Colonic mucosa (tissue), 4 donors: ENCODE measurements at regions not wholly inside any gene's neighbourhood (a gene's known extent, or its start where the extent isn't known, plus 50 kb on each side); places are given as distances from the start of the nearest gene placed in this dataset.

Experiments
- DNase-seq: peaks from one replicate; pipeline ENCODE4 v3.0.0-alpha.2; 2020
- H3K27ac ChIP-seq: fragments of 200-600 bp; one replicate; pipeline ENCODE4 v1.8.0; 2021
- H3K27me3 ChIP-seq: fragments of 200-600 bp; one replicate; pipeline ENCODE4 v1.8.0; 2021
- H3K36me3 ChIP-seq: fragments of 200-600 bp; one replicate; pipeline ENCODE4 v1.8.0; 2021
- H3K4me1 ChIP-seq: fragments of 200-600 bp; one replicate; pipeline ENCODE4 v1.8.0; 2021; ENCODE audit warnings: mild to moderate bottlenecking
- H3K4me3 ChIP-seq: fragments of 200-600 bp; one replicate; pipeline ENCODE4 v1.8.0; 2021
- H3K9ac ChIP-seq, 2 donors: one replicate each; pipeline ENCODE4 v1.7.0; 2013; ENCODE audit warnings: control low read depth in 2 of 2, low read depth in 2 of 2, low read length in 2 of 2
- H3K9me3 ChIP-seq: fragments of 200-600 bp; one replicate; pipeline ENCODE4 v1.8.0; 2021
- intact Hi-C: fragments of 100-400 bp; cut with DNase I; formaldehyde crosslinking; loops from one replicate; pipeline ENCODE4 v1.14.1; 2022
- TF ChIP-seq, protein P1 (sequence below): fragments of 200-600 bp; IDR thresholded peaks from one replicate; pipeline ENCODE4 v1.8.0; 2022; ENCODE audit warnings: antibody characterized with exemption, mild to moderate bottlenecking
- donor health status: healthy.
- donor health status: DM: no; HTN: no; CAD: no.
- donor health status: DM: no; HTN: no; CAD: no.

DNA sequence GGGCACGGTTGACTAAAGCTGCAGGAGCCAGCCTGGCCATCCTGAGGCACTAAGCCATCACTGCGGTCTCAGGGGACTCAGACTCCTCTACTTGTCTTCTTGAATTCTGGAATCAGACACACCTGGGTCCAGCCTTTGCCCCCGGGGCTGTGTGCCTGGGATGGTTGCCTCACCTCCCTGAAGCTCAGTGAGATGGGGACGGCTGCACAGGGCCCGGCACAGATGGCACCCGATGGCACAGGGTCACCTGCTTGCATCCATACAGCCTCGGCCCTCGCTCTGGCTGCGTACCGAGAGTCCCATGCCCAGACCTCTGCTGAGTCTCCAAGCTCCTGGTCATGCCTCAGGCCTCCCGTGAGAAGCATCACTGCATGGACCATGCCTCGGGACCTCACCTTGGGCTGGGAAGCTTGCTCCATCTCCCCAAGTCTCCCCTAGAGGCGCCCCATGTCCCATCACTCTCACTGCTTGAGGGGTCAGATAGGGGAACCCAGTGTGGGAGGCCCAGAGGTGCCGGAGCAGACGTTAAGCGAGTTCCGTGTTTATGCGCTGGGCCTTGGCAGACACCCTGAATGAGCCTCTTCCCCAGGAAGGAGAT lies 316.3 kb downstream of the SEC14L1 start:
- intact Hi-C loops = no loop called here
- H3K9ac ChIP-seq = peak overlapping the region; percentile 7 to 16
- TF ChIP-seq, protein P1, sequence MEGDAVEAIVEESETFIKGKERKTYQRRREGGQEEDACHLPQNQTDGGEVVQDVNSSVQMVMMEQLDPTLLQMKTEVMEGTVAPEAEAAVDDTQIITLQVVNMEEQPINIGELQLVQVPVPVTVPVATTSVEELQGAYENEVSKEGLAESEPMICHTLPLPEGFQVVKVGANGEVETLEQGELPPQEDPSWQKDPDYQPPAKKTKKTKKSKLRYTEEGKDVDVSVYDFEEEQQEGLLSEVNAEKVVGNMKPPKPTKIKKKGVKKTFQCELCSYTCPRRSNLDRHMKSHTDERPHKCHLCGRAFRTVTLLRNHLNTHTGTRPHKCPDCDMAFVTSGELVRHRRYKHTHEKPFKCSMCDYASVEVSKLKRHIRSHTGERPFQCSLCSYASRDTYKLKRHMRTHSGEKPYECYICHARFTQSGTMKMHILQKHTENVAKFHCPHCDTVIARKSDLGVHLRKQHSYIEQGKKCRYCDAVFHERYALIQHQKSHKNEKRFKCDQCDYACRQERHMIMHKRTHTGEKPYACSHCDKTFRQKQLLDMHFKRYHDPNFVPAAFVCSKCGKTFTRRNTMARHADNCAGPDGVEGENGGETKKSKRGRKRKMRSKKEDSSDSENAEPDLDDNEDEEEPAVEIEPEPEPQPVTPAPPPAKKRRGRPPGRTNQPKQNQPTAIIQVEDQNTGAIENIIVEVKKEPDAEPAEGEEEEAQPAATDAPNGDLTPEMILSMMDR = no peak
- no peak for DNase-seq
- peaks cover 31% of the 10 kb centered on the region for H3K4me1 ChIP-seq
- H3K27me3 ChIP-seq = no peaks in the 10 kb centered on the region
- H3K9me3 ChIP-seq = no peaks in the 10 kb centered on the region
- H3K27ac ChIP-seq = peak overlapping the region; percentile 10
- H3K4me3 ChIP-seq = no peak overlapping the region
- H3K36me3 ChIP-seq = no peaks in the 10 kb centered on the region

DNA sequence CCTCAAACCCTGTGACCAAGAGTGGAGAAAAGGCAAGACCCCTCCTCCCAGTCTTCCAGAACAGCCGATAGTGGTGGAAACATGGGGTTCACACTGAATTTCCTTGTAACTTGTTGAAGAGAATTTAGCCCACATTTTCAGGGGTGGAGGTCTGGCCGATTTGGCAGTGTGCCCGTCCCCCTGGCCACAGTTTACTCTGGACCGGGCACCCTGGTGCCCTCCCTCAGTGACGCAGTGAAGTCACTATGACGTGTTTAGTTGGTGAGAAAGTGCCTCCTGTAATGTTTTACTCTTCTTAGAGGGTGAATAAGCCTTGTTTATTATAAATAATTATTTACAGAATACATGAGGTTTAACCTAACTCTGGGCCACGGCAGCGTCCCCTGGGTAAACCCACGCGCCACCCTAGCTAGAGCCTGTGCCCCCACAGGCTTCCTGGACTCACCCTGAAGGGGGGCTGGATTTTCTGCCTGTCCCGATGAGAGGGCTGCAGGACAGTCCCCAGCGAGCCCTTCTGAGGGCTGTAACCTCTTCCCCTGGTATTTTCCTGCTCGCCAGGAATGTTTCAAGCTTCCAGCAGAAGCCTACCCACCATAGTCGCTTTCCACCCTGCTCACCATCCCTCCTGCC lies 316.9 kb downstream of the SEC14L1 start:
- Histone ChIP-seq H3K4me1 (peaks cover 28% of the 10 kb centered on the region), H3K27me3 (no peaks in the 10 kb centered on the region), H3K27ac (peak overlapping the region; percentile 61), H3K4me3 (no peak overlapping the region), H3K9ac (peak overlapping the region; percentile 7 to 16), H3K36me3 (no peaks in the 10 kb centered on the region), H3K9me3 (no peaks in the 10 kb centered on the region)
- TF ChIP-seq, protein P1 = no peak
- no peak for DNase-seq
- intact Hi-C loops = no loop called here

DNA sequence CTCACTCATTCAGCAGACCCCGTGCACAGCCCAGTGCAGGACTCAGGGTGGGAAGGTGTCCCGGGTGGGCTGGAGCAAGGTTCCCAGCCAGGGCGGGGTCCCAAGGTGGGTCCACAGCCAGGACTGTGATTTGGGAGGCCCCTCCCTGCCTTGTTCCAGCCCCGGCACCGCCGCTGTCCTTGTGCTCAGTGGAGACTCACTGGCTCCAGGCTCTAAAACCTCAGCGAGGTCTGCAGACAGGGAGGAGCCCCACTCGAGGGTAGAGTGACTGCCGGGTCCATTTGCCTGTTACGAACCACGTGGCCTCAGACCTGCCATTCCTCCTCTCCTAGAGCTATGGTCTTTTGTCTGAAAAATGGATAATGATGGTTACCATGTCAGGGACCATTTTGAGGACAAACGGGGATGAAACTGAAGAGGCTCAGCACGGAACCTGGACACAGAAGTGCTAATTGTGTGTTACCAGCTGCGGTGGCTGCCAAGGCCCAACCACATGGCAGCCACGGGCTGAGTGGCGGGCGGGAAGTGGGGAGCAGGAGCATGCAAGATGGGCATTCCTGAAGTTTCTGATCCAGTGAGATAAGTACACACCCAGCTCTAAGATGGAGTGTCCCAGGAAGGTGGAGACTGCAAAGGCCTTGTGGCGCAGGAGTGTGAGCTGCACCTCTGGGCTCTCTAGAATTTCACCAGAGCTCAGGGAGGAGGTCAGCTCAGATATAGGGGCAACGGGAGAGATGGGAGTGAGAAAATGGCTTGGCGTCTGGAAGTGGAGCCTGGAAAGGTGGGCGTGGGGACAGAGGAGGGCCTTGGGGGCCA lies 317.6 kb downstream of the SEC14L1 start:
- intact Hi-C loops = no loop called here
- Histone ChIP-seq H3K27ac (peak overlapping the region; percentile 61), H3K27me3 (no peaks in the 10 kb centered on the region), H3K4me3 (no peak overlapping the region), H3K4me1 (peaks cover 25% of the 10 kb centered on the region), H3K36me3 (no peaks in the 10 kb centered on the region), H3K9ac (no peak overlapping the region), H3K9me3 (no peaks in the 10 kb centered on the region)
- no peak for DNase-seq
- TF ChIP-seq, protein P1 = no peak

DNA sequence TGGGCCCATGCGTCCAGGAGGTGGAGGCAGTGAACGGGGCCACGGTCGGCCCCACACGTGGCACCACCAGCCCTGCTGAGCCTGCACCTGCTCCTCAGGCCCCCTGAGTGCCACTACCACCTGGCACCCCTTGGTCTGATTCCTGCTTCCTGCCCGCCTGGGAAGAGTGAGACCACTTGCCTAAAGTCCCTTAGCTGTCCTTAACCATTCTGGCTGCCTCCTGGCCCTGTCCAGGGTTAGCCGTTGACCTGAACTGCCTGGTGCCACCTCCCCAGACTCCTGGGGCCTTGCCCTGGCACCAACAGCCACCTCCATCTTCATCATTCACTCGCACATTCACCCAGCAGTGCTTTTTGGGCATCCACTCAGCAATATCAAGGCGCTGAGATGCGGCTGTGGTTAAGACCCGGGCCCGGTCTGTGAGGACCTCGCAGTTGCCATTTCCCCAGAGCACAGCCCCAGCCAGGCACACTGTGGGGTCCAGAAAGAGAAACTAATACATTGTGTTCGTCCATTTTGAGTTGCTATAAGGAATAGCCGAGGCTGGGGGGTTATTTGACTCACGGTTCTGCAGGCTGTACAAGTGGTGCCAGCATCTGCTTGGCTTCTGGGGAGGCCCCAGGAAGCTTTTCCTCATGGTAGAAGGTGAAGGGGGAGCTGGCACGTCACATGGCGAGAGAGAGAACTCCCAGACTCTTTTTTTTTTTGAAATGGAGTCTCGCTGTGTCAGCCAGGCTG lies 318.4 kb downstream of the SEC14L1 start:
- Histone ChIP-seq H3K4me1 (peaks cover 25% of the 10 kb centered on the region), H3K36me3 (no peaks in the 10 kb centered on the region), H3K27ac (peak overlapping the region; percentile 61), H3K27me3 (no peaks in the 10 kb centered on the region), H3K9ac (peak overlapping the region in 1 of 2 donors; percentile 18), H3K4me3 (no peak overlapping the region), H3K9me3 (no peaks in the 10 kb centered on the region)
- TF ChIP-seq, protein P1 = no peak
- DNase-seq = no peak
- intact Hi-C loops = no loop called here

- no peak for DNase-seq
- no peaks in the 10 kb centered on the region for H3K9me3 ChIP-seq
- no peaks in the 10 kb centered on the region for H3K36me3 ChIP-seq
- intact Hi-C loops = no loop called here
- peaks cover 25% of the 10 kb centered on the region for H3K4me1 ChIP-seq
- H3K4me3 ChIP-seq = no peak overlapping the region
- peak overlapping the region; percentile 12 to 59 for H3K9ac ChIP-seq
- no peaks in the 10 kb centered on the region for H3K27me3 ChIP-seq
- TF ChIP-seq, protein P1 = no peak
- H3K27ac ChIP-seq = peak overlapping the region; percentile 61
These were observed 319.8 kb downstream of the SEC14L1 start for GRCh38 chr17:77460514-77461046.
